CD14-positive monocyte (primary cell): ENCODE measurements at regions not wholly inside any gene's neighbourhood (a gene's known extent, or its start where the extent isn't known, plus 50 kb on each side); places are given as distances from the start of the nearest gene placed in this dataset.

Experiments used
- DNase-seq, 3 donors: peaks; one replicate each; pipeline ENCODE4 v3.0.0-alpha.2; 2011 to 2022
- H2AFZ ChIP-seq: 2 replicates; pipeline ENCODE4 v1.6.0; 2012; ENCODE audit warnings: mild to moderate bottlenecking, low read depth, low read length, inconsistent platforms; ENCODE audit not compliant: insufficient read depth, poor library complexity, severe bottlenecking
- H3K27ac ChIP-seq, 2 donors: 1 replicate in 1 of 2; 2 replicates in 1 of 2; pipeline ENCODE4 v1.5.1; 2012 to 2013; ENCODE audit warnings: low read length in 2 of 2, control low read depth in 1 of 2, inconsistent platforms in 1 of 2, low read depth in 1 of 2, mild to moderate bottlenecking in 1 of 2
- H3K27me3 ChIP-seq, 2 donors: one replicate each; pipeline versions ENCODE4 v1.6.0 to v1.6.1; 2011 to 2013; ENCODE audit warnings: low read length in 2 of 2; ENCODE audit not compliant: control insufficient read depth in 2 of 2, insufficient read depth in 2 of 2
- H3K36me3 ChIP-seq, 2 donors: replicated peaks in 1 of 2; 1 replicate in 1 of 2; 2 replicates in 1 of 2; pipeline versions ENCODE4 v1.5.1 to v1.6.1; 2012 to 2013; ENCODE audit warnings: low read length in 2 of 2, control low read depth in 1 of 2, inconsistent platforms in 1 of 2, mild to moderate bottlenecking in 1 of 2; ENCODE audit not compliant: insufficient read depth in 2 of 2, control insufficient read depth in 1 of 2
- H3K4me1 ChIP-seq, 2 donors: 1 replicate in 1 of 2; 2 replicates in 1 of 2; pipeline versions ENCODE4 v1.5.1 to v1.6.1; 2012 to 2013; ENCODE audit warnings: low read length in 2 of 2, control low read depth in 1 of 2, inconsistent platforms in 1 of 2, mild to moderate bottlenecking in 1 of 2, moderate library complexity in 1 of 2; ENCODE audit not compliant: insufficient read depth in 2 of 2, control insufficient read depth in 1 of 2
- H3K4me2 ChIP-seq: replicated peaks from 2 replicates; pipeline ENCODE3; 2012; ENCODE audit warnings: low read length, moderate library complexity, mild to moderate bottlenecking; ENCODE audit not compliant: poor library complexity, severe bottlenecking; ENCODE audit errors: extremely low read depth
- H3K4me3 ChIP-seq, 3 experiments: fragments of 200-600 bp in 1 of 3; sonication (generic) in 1 of 3; replicated peaks in 1 of 3; 1 replicate in 2 of 3; 2 replicates in 1 of 3; pipeline ENCODE4 v1.5.1; 2011 to 2013; ENCODE audit warnings: low read length in 3 of 3, mild to moderate bottlenecking in 3 of 3, control low read depth in 2 of 3, low read depth in 2 of 3, inconsistent platforms in 1 of 3, moderate library complexity in 1 of 3
- H3K79me2 ChIP-seq: 2 replicates; pipeline ENCODE4 v1.6.0; 2012; ENCODE audit warnings: mild to moderate bottlenecking, control low read depth, inconsistent platforms, low read length, moderate library complexity; ENCODE audit not compliant: insufficient read depth
- H3K9ac ChIP-seq: 2 replicates; pipeline ENCODE4 v1.6.0; 2017; ENCODE audit warnings: low read length, mild to moderate bottlenecking; ENCODE audit not compliant: insufficient read depth, poor library complexity, severe bottlenecking
- H3K9me3 ChIP-seq, 2 donors: replicated peaks in 1 of 2; 1 replicate in 1 of 2; 2 replicates in 1 of 2; pipeline versions ENCODE4 v1.5.1 to v1.6.1; 2012 to 2013; ENCODE audit warnings: low read length in 2 of 2, control low read depth in 1 of 2; ENCODE audit not compliant: control insufficient read depth in 1 of 2, insufficient read depth in 1 of 2
- H4K20me1 ChIP-seq: 2 replicates; pipeline ENCODE4 v1.6.0; 2012; ENCODE audit warnings: mild to moderate bottlenecking, low read length, control low read depth, moderate library complexity; ENCODE audit not compliant: insufficient read depth
- H3K27ac Mint-ChIP-seq, 7 donors: one replicate each; pipeline ENCODE4 v1.8.0; 2020; ENCODE audit warnings: mild to moderate bottlenecking in 7 of 7, mixed read lengths in 7 of 7, moderate library complexity in 6 of 7, inconsistent platforms in 2 of 7
- H3K27me3 Mint-ChIP-seq, 3 donors: one replicate each; pipeline ENCODE4 v1.8.0; 2021 to 2022; ENCODE audit warnings: low read depth in 3 of 3, mild to moderate bottlenecking in 3 of 3, mixed read lengths in 3 of 3, moderate library complexity in 3 of 3, inconsistent platforms in 1 of 3
- H3K36me3 Mint-ChIP-seq, 2 donors: one replicate each; pipeline ENCODE4 v1.8.0; 2020; ENCODE audit warnings: mixed read lengths in 2 of 2, inconsistent platforms in 1 of 2, mild to moderate bottlenecking in 1 of 2
- H3K4me1 Mint-ChIP-seq: one replicate; pipeline ENCODE4 v1.8.0; 2020; ENCODE audit warnings: mild to moderate bottlenecking, mixed read lengths
- H3K4me3 Mint-ChIP-seq, 2 donors: one replicate each; pipeline ENCODE4 v1.8.0; 2020; ENCODE audit warnings: mild to moderate bottlenecking in 2 of 2, mixed read lengths in 2 of 2, moderate library complexity in 1 of 2
- H3K9me3 Mint-ChIP-seq, 7 donors: one replicate each; pipeline ENCODE4 v1.8.0; 2020 to 2022; ENCODE audit warnings: mixed read lengths in 7 of 7, mild to moderate bottlenecking in 6 of 7, moderate library complexity in 6 of 7, inconsistent platforms in 2 of 7
- CTCF ChIP-seq: fragments of 200-600 bp; IDR thresholded peaks from one replicate; pipeline ENCODE4 v1.8.0; 2022; ENCODE audit warnings: antibody characterized with exemption, mild to moderate bottlenecking
- WGBS: methylation state at CpG from one replicate; pipeline ENCODE4 v1.1.5; 2013; ENCODE audit warnings: missing lambda C conversion rate; ENCODE audit not compliant: insufficient coverage; 5-methylcytosine and 5-hydroxymethylcytosine counted together
- intact Hi-C, 2 donors: fragments of 100-400 bp; cut with micrococcal nuclease; formaldehyde crosslinking; loops; one replicate each; pipeline versions ENCODE4 v1.15.0 to v1.15.1; 2023

- Histone ChIP-seq H3K4me1 (no peaks in the 10 kb centered on the region), H3K4me3 (no peak overlapping the region), H3K27me3 (no peaks in the 10 kb centered on the region), H3K9me3 (peaks cover 3 to 14% of the 10 kb centered on the region in 2 donors), H3K4me2 (no peak overlapping the region), H3K36me3 (no peaks in the 10 kb centered on the region), H3K9ac (no peak overlapping the region), H3K27ac (no peak overlapping the region), H3K79me2 (no peaks in the 10 kb centered on the region), H4K20me1 (no peaks in the 10 kb centered on the region), H2AFZ (no peak overlapping the region)
- Mint-ChIP-seq H3K27me3 (no peaks in the 10 kb centered on the region), H3K4me1 (no peaks in the 10 kb centered on the region), H3K4me3 (no peak overlapping the region), H3K9me3 (peaks cover under 1 to 8% (median 6%) of the 10 kb centered on the region in 7 donors), H3K36me3 (no peaks in the 10 kb centered on the region), H3K27ac (no peak overlapping the region)
- DNase-seq, result no peak
- no peak for TF ChIP-seq CTCF
- intact Hi-C loops, result no loop called here
- WGBS, result 88% methylated on average over 4 of the region's 4 CpGs
Observed at GRCh38 chr1:238063454-238063853, 172.7 kb upstream of the ZP4 start.

GRCh38 chr1:238061967-238062613 lies 171.4 kb upstream of the ZP4 start:
- no peaks in the 10 kb centered on the region for H3K36me3 Mint-ChIP-seq
- peaks cover 7 to 15% (median 10%) of the 10 kb centered on the region in 7 donors for H3K9me3 Mint-ChIP-seq
- no peaks in the 10 kb centered on the region for H3K79me2 ChIP-seq
- H4K20me1 ChIP-seq, result no peaks in the 10 kb centered on the region
- H3K36me3 ChIP-seq, result no peaks in the 10 kb centered on the region
- H3K27me3 ChIP-seq, result no peaks in the 10 kb centered on the region
- no peak overlapping the region for H3K9ac ChIP-seq
- H3K27ac Mint-ChIP-seq, result no peak overlapping the region
- H3K27ac ChIP-seq, result no peak overlapping the region
- H2AFZ ChIP-seq, result no peak overlapping the region
- no peak for TF ChIP-seq CTCF
- H3K4me3 Mint-ChIP-seq, result no peak overlapping the region
- intact Hi-C loops, result no loop called here
- H3K4me1 ChIP-seq, result no peaks in the 10 kb centered on the region
- WGBS, result no CpG with 5 or more reads among the region's 3 CpGs
- H3K27me3 Mint-ChIP-seq, result peaks cover 0 to 2% (median 0%) of the 10 kb centered on the region in 3 donors
- H3K4me3 ChIP-seq, result no peak overlapping the region
- no peak for DNase-seq
- no peak overlapping the region for H3K4me2 ChIP-seq
- peaks cover 3 to 24% of the 10 kb centered on the region in 2 donors for H3K9me3 ChIP-seq
- H3K4me1 Mint-ChIP-seq, result no peaks in the 10 kb centered on the region
